Astrocyte of the hippocampus (primary cell): ENCODE measurements at regions not wholly inside any gene's neighbourhood (a gene's known extent, or its start where the extent isn't known, plus 50 kb on each side); places are given as distances from the start of the nearest gene placed in this dataset.

Experiments
- DNase-seq: peaks from one replicate; pipeline ENCODE4 v3.0.0; 2011; ENCODE audit warnings: low read depth, low spot score

- DNase-seq, result no peak
Measured at GRCh38 chr7:7048213-7048612, 134.1 kb upstream of the C1GALT1 start.

- DNase-seq, result peak; percentile 2
Measured at GRCh38 chr7:7051206-7051877, 131.0 kb upstream of the C1GALT1 start.

GRCh38 chr7:7054252-7054830, 128.0 kb upstream of the C1GALT1 start:
- no peak for DNase-seq

GRCh38 chr7:7060828-7061599, 121.3 kb upstream of the C1GALT1 start:
- no peak for DNase-seq

- DNase-seq, result no peak
Measured at GRCh38 chr7:7077945-7078344, 104.4 kb upstream of the C1GALT1 start.

- no peak for DNase-seq
Measured at GRCh38 chr7:7080802-7081201, 101.5 kb upstream of the C1GALT1 start.

- no peak for DNase-seq
Measured at GRCh38 chr7:7090460-7090859, 91.9 kb upstream of the C1GALT1 start.

GRCh38 chr7:7098280-7098818, 84.0 kb upstream of the C1GALT1 start:
- DNase-seq, result no peak

- peak; percentile 98 for DNase-seq
Measured at GRCh38 chr7:7099584-7100014, 82.7 kb upstream of the C1GALT1 start.

GRCh38 chr7:7100432-7100849, 81.9 kb upstream of the C1GALT1 start:
- peak; percentile 20 for DNase-seq

- DNase-seq, result no peak
Measured at GRCh38 chr7:7102906-7103305, 79.4 kb upstream of the C1GALT1 start.

- peak; percentile 76 for DNase-seq
Measured at GRCh38 chr7:7103343-7104313, 78.7 kb upstream of the C1GALT1 start.

- no peak for DNase-seq
Measured at GRCh38 chr7:7104314-7104698, 78.0 kb upstream of the C1GALT1 start.

GRCh38 chr7:7104971-7105370, 77.4 kb upstream of the C1GALT1 start:
- DNase-seq, result no peak

- DNase-seq, result no peak
Measured at GRCh38 chr7:7105800-7106582, 76.4 kb upstream of the C1GALT1 start.

GRCh38 chr7:7108931-7109330, 73.4 kb upstream of the C1GALT1 start:
- DNase-seq, result no peak

GRCh38 chr7:7109934-7110333, 72.4 kb upstream of the C1GALT1 start:
- DNase-seq, result no peak

- DNase-seq, result no peak
Measured at GRCh38 chr7:7110706-7111105, 71.6 kb upstream of the C1GALT1 start.

GRCh38 chr7:7112868-7113267, 69.5 kb upstream of the C1GALT1 start:
- no peak for DNase-seq

- no peak for DNase-seq
Measured at GRCh38 chr7:7114575-7115291, 67.6 kb upstream of the C1GALT1 start.
